ENCODE measurements at regions not wholly inside any gene's neighbourhood (a gene's known extent, or its start where the extent isn't known, plus 50 kb on each side); places are given as distances from the start of the nearest gene placed in this dataset.

DNA sequence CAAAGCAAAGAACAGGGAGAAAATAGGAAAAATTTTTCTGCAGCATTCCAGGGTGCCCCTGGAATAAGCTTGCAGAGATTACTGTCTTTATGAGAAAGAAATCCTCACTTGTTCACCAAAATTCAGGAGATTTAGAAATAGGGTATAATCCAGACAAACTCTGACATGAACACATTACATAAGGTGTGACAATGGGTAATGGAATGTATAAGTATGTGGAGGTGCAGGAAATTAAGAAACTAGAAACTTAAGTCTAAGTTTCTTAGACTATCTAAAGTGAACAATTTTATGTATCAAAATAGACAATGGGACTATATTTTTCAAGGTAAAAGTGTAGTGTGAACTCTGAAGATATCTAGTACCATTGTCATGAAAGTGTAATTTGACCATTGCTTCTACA lies 140.0 kb upstream of the KITLG start:
- TF ChIP-seq, protein P1, sequence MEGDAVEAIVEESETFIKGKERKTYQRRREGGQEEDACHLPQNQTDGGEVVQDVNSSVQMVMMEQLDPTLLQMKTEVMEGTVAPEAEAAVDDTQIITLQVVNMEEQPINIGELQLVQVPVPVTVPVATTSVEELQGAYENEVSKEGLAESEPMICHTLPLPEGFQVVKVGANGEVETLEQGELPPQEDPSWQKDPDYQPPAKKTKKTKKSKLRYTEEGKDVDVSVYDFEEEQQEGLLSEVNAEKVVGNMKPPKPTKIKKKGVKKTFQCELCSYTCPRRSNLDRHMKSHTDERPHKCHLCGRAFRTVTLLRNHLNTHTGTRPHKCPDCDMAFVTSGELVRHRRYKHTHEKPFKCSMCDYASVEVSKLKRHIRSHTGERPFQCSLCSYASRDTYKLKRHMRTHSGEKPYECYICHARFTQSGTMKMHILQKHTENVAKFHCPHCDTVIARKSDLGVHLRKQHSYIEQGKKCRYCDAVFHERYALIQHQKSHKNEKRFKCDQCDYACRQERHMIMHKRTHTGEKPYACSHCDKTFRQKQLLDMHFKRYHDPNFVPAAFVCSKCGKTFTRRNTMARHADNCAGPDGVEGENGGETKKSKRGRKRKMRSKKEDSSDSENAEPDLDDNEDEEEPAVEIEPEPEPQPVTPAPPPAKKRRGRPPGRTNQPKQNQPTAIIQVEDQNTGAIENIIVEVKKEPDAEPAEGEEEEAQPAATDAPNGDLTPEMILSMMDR (conservative IDR thresholded peaks at IDR 0.05; ENCODE audit: low read length) = no peak
- TF ChIP-seq EZH2phosphoT487 (IDR thresholded peaks at IDR 0.05; ENCODE audit: borderline replicate concordance, low read depth, low read length) = no peak
